Astrocyte (in vitro differentiated cells and primary cell): ENCODE measurements at regions not wholly inside any gene's neighbourhood (a gene's known extent, or its start where the extent isn't known, plus 50 kb on each side); places are given as distances from the start of the nearest gene placed in this dataset.

ENCODE experiments used
- DNase-seq: peaks from one replicate; pipeline ENCODE4 v3.0.0-alpha.2; 2010; ENCODE audit warnings: low read depth
- FAIRE-seq: peaks from 2 replicates; lab custom pipeline; 2011; peaks lifted over from hg19 to GRCh38; lab: Jason Lieb, UNC
- H2AFZ ChIP-seq: 2 replicates; pipeline ENCODE4 v1.6.0; 2012; ENCODE audit warnings: low read depth, low read length, inconsistent platforms
- H3K27ac ChIP-seq: 2 replicates; pipeline ENCODE4 v1.5.1; 2011; ENCODE audit warnings: low read depth, low read length, inconsistent platforms
- H3K27me3 ChIP-seq: 2 replicates; pipeline ENCODE4 v1.6.0; 2011; ENCODE audit warnings: low read length, inconsistent platforms; ENCODE audit not compliant: insufficient read depth
- H3K36me3 ChIP-seq: 2 replicates; pipeline ENCODE4 v1.5.1; 2011; ENCODE audit warnings: low read length, inconsistent platforms; ENCODE audit not compliant: insufficient read depth
- H3K4me1 ChIP-seq: 2 replicates; pipeline ENCODE4 v1.5.1; 2011; ENCODE audit warnings: low read length, inconsistent platforms; ENCODE audit not compliant: insufficient read depth
- H3K4me2 ChIP-seq: 2 replicates; pipeline ENCODE4 v1.6.0; 2012; ENCODE audit warnings: low read length, inconsistent platforms
- H3K4me3 ChIP-seq: 2 replicates; pipeline ENCODE4 v1.5.1; 2011; ENCODE audit warnings: low read depth, mild to moderate bottlenecking, low read length, inconsistent platforms; ENCODE audit not compliant: insufficient read depth
- H3K79me2 ChIP-seq: 2 replicates; pipeline ENCODE4 v1.6.0; 2012; ENCODE audit warnings: mild to moderate bottlenecking, low read length, inconsistent platforms; ENCODE audit not compliant: insufficient read depth
- H3K9ac ChIP-seq: 2 replicates; pipeline ENCODE4 v1.6.0; 2012; ENCODE audit warnings: mild to moderate bottlenecking, low read length, inconsistent platforms
- H3K9me3 ChIP-seq: 2 replicates; pipeline ENCODE4 v1.5.1; 2012; ENCODE audit warnings: low read depth, mild to moderate bottlenecking, low read length, inconsistent platforms; ENCODE audit not compliant: insufficient read depth
- H4K20me1 ChIP-seq: 2 replicates; pipeline ENCODE4 v1.6.0; 2012; ENCODE audit warnings: low read length, inconsistent platforms; ENCODE audit not compliant: insufficient read depth
- H3K27ac Mint-ChIP-seq: one replicate; pipeline ENCODE4 v1.8.0; 2021; ENCODE audit warnings: mild to moderate bottlenecking, mixed read lengths; ENCODE audit not compliant: unreplicated experiment
- H3K27me3 Mint-ChIP-seq: one replicate; pipeline ENCODE4 v1.8.0; 2021; ENCODE audit warnings: low read depth, mixed read lengths; ENCODE audit not compliant: unreplicated experiment
- H3K36me3 Mint-ChIP-seq: one replicate; pipeline ENCODE4 v1.8.0; 2021; ENCODE audit warnings: low read depth, mixed read lengths; ENCODE audit not compliant: unreplicated experiment
- H3K4me1 Mint-ChIP-seq: one replicate; pipeline ENCODE4 v1.8.0; 2021; ENCODE audit warnings: low read depth, mixed read lengths; ENCODE audit not compliant: unreplicated experiment
- H3K4me3 Mint-ChIP-seq: one replicate; pipeline ENCODE4 v1.8.0; 2021; ENCODE audit warnings: mild to moderate bottlenecking, moderate library complexity, mixed read lengths; ENCODE audit not compliant: unreplicated experiment
- H3K9me3 Mint-ChIP-seq: one replicate; pipeline ENCODE4 v1.8.0; 2021; ENCODE audit warnings: mild to moderate bottlenecking, mixed read lengths; ENCODE audit not compliant: unreplicated experiment
- EZH2 ChIP-seq: IDR thresholded peaks from 2 replicates; pipeline ENCODE4 v1.6.1; 2012; ENCODE audit warnings: mild to moderate bottlenecking, low read length, inconsistent platforms; ENCODE audit not compliant: insufficient read depth
- TF ChIP-seq, protein P1 (sequence below): IDR thresholded peaks from 2 replicates; pipeline ENCODE4 v1.5.1; 2011; ENCODE audit warnings: low read depth, mild to moderate bottlenecking, inconsistent platforms, low read length, moderate library complexity; ENCODE audit not compliant: insufficient read depth

DNA sequence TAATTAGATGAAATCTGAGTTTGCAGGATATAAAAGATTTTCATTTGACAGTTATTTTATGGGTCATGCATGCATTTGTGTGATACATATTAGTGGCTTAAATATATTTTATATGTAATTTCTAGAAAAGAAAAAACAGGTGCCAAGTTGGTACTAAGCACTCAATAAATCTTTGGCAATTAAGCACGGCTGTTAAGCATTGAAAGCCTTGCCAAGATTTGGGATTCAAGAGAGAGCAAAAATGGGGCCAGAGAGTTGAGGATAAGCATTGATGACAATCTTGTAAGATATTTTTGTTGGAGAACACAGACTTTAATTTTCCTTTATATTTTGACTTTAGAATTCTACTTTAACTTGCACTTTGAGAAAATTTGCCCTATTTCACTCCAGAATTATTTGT, 249.8 kb upstream of the MAD2L1 start:
- Mint-ChIP-seq H3K4me3 (no peak overlapping the region), H3K9me3 (no peaks in the 10 kb centered on the region), H3K4me1 (no peaks in the 10 kb centered on the region), H3K36me3 (no peaks in the 10 kb centered on the region), H3K27me3 (no peaks in the 10 kb centered on the region), H3K27ac (no peak overlapping the region)
- no peaks in the 10 kb centered on the region for H3K4me1 ChIP-seq
- no peak for FAIRE-seq
- no peaks in the 10 kb centered on the region for H3K36me3 ChIP-seq
- TF ChIP-seq, protein P1, sequence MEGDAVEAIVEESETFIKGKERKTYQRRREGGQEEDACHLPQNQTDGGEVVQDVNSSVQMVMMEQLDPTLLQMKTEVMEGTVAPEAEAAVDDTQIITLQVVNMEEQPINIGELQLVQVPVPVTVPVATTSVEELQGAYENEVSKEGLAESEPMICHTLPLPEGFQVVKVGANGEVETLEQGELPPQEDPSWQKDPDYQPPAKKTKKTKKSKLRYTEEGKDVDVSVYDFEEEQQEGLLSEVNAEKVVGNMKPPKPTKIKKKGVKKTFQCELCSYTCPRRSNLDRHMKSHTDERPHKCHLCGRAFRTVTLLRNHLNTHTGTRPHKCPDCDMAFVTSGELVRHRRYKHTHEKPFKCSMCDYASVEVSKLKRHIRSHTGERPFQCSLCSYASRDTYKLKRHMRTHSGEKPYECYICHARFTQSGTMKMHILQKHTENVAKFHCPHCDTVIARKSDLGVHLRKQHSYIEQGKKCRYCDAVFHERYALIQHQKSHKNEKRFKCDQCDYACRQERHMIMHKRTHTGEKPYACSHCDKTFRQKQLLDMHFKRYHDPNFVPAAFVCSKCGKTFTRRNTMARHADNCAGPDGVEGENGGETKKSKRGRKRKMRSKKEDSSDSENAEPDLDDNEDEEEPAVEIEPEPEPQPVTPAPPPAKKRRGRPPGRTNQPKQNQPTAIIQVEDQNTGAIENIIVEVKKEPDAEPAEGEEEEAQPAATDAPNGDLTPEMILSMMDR: no peak
- TF ChIP-seq EZH2: no peak
- no peak for DNase-seq
- H3K79me2 ChIP-seq: no peaks in the 10 kb centered on the region
- H3K4me3 ChIP-seq: no peak overlapping the region
- H3K9me3 ChIP-seq: no peaks in the 10 kb centered on the region
- no peak overlapping the region for H2AFZ ChIP-seq
- no peaks in the 10 kb centered on the region for H4K20me1 ChIP-seq
- H3K4me2 ChIP-seq: no peak overlapping the region
- H3K27me3 ChIP-seq: no peaks in the 10 kb centered on the region
- no peak overlapping the region for H3K9ac ChIP-seq
- H3K27ac ChIP-seq: no peak overlapping the region

DNA sequence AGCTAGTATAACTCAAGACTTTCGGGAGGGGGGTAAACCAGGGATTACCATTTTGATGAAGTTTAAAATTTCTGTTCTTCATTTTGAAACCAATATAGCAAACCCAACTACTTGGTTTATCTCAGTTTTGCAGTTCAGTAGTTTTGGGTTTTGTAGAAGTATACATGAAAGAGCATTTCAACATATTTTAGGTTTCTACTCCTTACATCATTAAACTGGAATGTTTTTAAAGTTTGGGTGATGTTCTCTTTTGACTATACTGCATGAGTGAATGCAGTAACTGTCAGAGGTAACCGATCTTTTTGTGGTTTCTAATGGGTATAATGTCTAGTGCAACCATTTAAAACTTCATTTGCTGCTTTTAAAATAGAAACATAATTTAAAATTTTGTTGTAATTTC, 248.3 kb upstream of the MAD2L1 start:
- Histone ChIP-seq H3K36me3 (no peaks in the 10 kb centered on the region), H3K4me2 (no peak overlapping the region), H3K9ac (no peak overlapping the region), H3K27me3 (no peaks in the 10 kb centered on the region), H4K20me1 (no peaks in the 10 kb centered on the region), H3K9me3 (no peaks in the 10 kb centered on the region), H3K4me3 (no peak overlapping the region), H2AFZ (no peak overlapping the region), H3K4me1 (no peaks in the 10 kb centered on the region), H3K79me2 (no peaks in the 10 kb centered on the region), H3K27ac (no peak overlapping the region)
- H3K27ac Mint-ChIP-seq: no peak overlapping the region
- H3K36me3 Mint-ChIP-seq: no peaks in the 10 kb centered on the region
- no peaks in the 10 kb centered on the region for H3K4me1 Mint-ChIP-seq
- H3K4me3 Mint-ChIP-seq: no peak overlapping the region
- TF ChIP-seq, protein P1: no peak
- no peak for TF ChIP-seq EZH2
- FAIRE-seq (no peak), DNase-seq (no peak)
- H3K9me3 Mint-ChIP-seq: peaks cover 3% of the 10 kb centered on the region
- H3K27me3 Mint-ChIP-seq: no peaks in the 10 kb centered on the region

DNA sequence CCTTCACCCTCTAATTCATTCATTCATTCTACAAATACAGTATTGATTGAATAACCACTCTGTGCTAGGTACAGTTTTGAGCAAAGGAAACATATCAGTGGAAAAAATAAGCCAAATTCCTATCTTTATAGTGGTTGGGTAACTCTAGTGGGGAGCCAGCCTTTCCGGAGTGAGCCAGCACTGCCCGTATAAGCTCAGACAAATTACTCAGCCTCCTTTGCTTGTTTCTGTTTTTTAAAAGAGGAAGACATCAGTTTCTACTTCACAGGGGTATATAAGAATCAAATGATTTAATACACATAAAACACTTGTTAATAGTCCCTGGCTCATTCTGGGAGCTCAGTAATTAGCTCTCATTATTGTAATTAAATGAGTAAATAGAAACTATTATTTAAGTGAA, 238.2 kb upstream of the MAD2L1 start:
- no peaks in the 10 kb centered on the region for H3K36me3 ChIP-seq
- no peaks in the 10 kb centered on the region for H3K79me2 ChIP-seq
- H3K4me1 ChIP-seq: no peaks in the 10 kb centered on the region
- Mint-ChIP-seq H3K27me3 (no peaks in the 10 kb centered on the region), H3K4me3 (no peak overlapping the region), H3K36me3 (no peaks in the 10 kb centered on the region), H3K4me1 (no peaks in the 10 kb centered on the region), H3K9me3 (no peaks in the 10 kb centered on the region), H3K27ac (no peak overlapping the region)
- DNase-seq (no peak), FAIRE-seq (no peak)
- no peaks in the 10 kb centered on the region for H3K27me3 ChIP-seq
- H3K9me3 ChIP-seq: no peaks in the 10 kb centered on the region
- H3K4me2 ChIP-seq: no peak overlapping the region
- H3K9ac ChIP-seq: no peak overlapping the region
- no peak for TF ChIP-seq EZH2
- TF ChIP-seq, protein P1: no peak
- no peak overlapping the region for H3K4me3 ChIP-seq
- H4K20me1 ChIP-seq: no peaks in the 10 kb centered on the region
- no peak overlapping the region for H3K27ac ChIP-seq
- no peak overlapping the region for H2AFZ ChIP-seq
